Skeletal muscle satellite cell (primary cell): ENCODE measurements at regions not wholly inside any gene's neighbourhood (a gene's known extent, or its start where the extent isn't known, plus 50 kb on each side); places are given as distances from the start of the nearest gene placed in this dataset.
"Not testable (repeated sequence)": the region's sequence is repeated elsewhere in the genome, so short reads cannot be mapped to it uniquely, and the experiment has no call there.

Source experiments
- H3K27me3 ChIP-seq: 2 replicates; pipeline ENCODE4 v1.7.0; 2013; ENCODE audit warnings: low read length; ENCODE audit not compliant: control insufficient read depth, insufficient read depth
- H3K36me3 ChIP-seq: 2 replicates; pipeline ENCODE4 v1.7.0; 2013; ENCODE audit warnings: mild to moderate bottlenecking, control low read depth, low read length; ENCODE audit not compliant: insufficient read depth
- H3K4me1 ChIP-seq: 2 replicates; pipeline ENCODE4 v1.7.0; 2013; ENCODE audit warnings: low read length; ENCODE audit not compliant: control insufficient read depth, insufficient read depth
- H3K4me2 ChIP-seq: 2 replicates; pipeline ENCODE4 v1.7.0; 2013; ENCODE audit warnings: mild to moderate bottlenecking, low read length
- H3K4me3 ChIP-seq: 2 replicates; pipeline ENCODE4 v1.7.0; 2013; ENCODE audit warnings: low read length
- H3K9ac ChIP-seq: 2 replicates; pipeline ENCODE4 v1.7.0; 2013; ENCODE audit warnings: mild to moderate bottlenecking, low read depth, low read length, moderate library complexity
- H3K9me3 ChIP-seq: replicated peaks from 2 replicates; pipeline ENCODE4 v1.7.0; 2013; ENCODE audit warnings: mild to moderate bottlenecking, control low read depth, low read length

- no peak overlapping the region for H3K4me3 ChIP-seq
- no peaks in the 10 kb centered on the region for H3K4me1 ChIP-seq
- H3K36me3 ChIP-seq, result no peaks in the 10 kb centered on the region
- no peaks in the 10 kb centered on the region for H3K27me3 ChIP-seq
- H3K4me2 ChIP-seq, result no peak overlapping the region
- no peak overlapping the region for H3K9ac ChIP-seq
- H3K9me3 ChIP-seq, result no peaks in the 10 kb centered on the region
Observed at GRCh38 chr4:187380181-187380581, 615.4 kb upstream of the ZFP42 start.

DNA sequence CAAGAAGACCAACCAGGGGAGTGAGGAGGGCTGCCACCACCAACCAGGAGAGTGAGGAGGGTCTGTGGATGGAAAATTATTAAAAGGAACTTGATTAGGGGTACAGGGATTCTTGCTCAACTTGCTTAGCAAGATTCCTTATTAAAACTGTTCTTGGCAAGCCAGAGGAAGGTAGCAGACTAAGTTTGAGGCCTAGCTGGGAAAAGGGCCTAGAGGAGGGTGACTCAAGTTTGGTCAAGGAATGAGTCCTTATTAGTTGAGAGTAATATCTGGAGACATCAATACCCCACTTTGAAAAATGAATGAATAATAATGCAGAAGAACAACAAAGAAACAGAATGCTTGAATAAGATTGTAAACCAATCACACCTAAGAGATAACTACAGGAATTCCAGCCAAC is 612.4 kb upstream of the ZFP42 start:
- no peaks in the 10 kb centered on the region for H3K27me3 ChIP-seq
- no peak overlapping the region for H3K9ac ChIP-seq
- no peak overlapping the region for H3K4me2 ChIP-seq
- H3K9me3 ChIP-seq, result no peaks in the 10 kb centered on the region
- no peaks in the 10 kb centered on the region for H3K4me1 ChIP-seq
- H3K36me3 ChIP-seq, result no peaks in the 10 kb centered on the region
- H3K4me3 ChIP-seq, result no peak overlapping the region

- no peak overlapping the region for H3K9ac ChIP-seq
- H3K4me2 ChIP-seq, result no peak overlapping the region
- no peak overlapping the region for H3K4me3 ChIP-seq
- H3K9me3 ChIP-seq, result no peaks in the 10 kb centered on the region
- no peaks in the 10 kb centered on the region for H3K36me3 ChIP-seq
- H3K27me3 ChIP-seq, result no peaks in the 10 kb centered on the region
- no peaks in the 10 kb centered on the region for H3K4me1 ChIP-seq
Observed at GRCh38 chr4:187387739-187388138, 607.8 kb upstream of the ZFP42 start.

GRCh38 chr4:187389420-187389819 is 606.2 kb upstream of the ZFP42 start:
- Histone ChIP-seq H3K4me2 (no peak overlapping the region), H3K9me3 (no peaks in the 10 kb centered on the region), H3K36me3 (no peaks in the 10 kb centered on the region), H3K27me3 (no peaks in the 10 kb centered on the region), H3K4me3 (no peak overlapping the region), H3K4me1 (peaks cover 5% of the 10 kb centered on the region), H3K9ac (no peak overlapping the region)

GRCh38 chr4:187390646-187391045 is 604.9 kb upstream of the ZFP42 start:
- Histone ChIP-seq H3K4me3 (no peak overlapping the region), H3K27me3 (no peaks in the 10 kb centered on the region), H3K4me2 (no peak overlapping the region), H3K36me3 (no peaks in the 10 kb centered on the region), H3K4me1 (peaks cover 5% of the 10 kb centered on the region), H3K9me3 (no peaks in the 10 kb centered on the region), H3K9ac (no peak overlapping the region)

DNA sequence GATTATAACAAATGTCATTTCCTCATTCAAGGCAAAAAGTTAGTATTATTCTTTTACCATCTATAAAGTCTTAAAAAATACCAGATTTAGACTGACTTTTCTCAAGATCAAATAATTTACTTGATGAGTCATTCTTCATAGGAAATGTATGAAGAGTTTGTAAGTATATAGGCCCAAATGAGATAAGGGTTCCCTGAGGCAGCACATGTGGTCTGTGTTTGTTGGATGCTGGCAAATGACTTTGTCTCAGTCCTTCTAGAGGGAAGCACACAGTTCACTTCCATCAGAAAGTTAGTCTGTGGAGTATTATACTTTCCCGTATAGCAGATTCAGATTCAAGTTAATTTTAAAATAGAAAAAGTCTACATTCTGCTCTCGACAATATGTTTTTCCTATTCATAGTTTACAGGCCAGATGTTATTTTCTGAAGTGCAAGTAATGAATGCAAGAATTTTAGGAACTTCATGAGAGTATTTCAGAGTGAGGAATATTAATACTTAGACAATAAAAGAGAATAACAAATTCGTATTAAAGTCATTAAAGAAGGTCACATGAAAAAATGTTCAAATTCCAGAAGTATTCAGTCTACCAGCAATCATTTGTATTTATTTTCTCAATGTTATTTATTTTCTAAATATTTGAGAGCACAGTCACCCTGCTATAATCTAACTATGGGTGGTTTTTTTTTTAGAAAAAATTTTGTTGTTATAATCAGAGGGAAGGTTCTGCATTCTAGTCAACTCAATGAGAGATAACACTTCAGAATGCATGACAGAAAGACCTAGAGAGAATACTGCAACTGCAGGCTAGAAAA is 601.8 kb upstream of the ZFP42 start:
- Histone ChIP-seq H3K27me3 (no peaks in the 10 kb centered on the region), H3K9ac (no peak overlapping the region), H3K36me3 (no peaks in the 10 kb centered on the region), H3K9me3 (no peaks in the 10 kb centered on the region), H3K4me1 (peaks cover 5% of the 10 kb centered on the region), H3K4me3 (no peak overlapping the region), H3K4me2 (no peak overlapping the region)

DNA sequence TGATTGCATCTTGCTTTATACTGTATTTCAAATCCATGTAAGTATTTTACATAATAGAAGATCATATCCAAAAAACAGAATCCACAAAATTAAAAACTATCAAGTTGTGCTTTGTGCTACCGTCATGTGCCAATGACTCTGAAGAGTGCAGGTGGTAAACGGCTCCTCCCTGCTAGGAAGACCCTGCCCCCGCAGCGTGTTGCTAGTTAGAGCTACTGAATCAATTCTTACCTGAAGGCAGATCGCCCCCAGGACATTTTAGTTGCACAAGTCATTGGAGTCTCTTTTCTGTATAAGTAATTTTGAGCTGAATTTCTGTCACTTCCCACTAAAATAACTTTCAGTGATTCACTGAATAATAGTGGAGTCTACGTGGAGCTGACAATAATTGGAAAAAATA is 599.5 kb upstream of the ZFP42 start:
- Histone ChIP-seq H3K9ac (no peak overlapping the region), H3K4me1 (peaks cover 5% of the 10 kb centered on the region), H3K9me3 (no peaks in the 10 kb centered on the region), H3K36me3 (no peaks in the 10 kb centered on the region), H3K4me3 (no peak overlapping the region), H3K4me2 (no peak overlapping the region), H3K27me3 (no peaks in the 10 kb centered on the region)

DNA sequence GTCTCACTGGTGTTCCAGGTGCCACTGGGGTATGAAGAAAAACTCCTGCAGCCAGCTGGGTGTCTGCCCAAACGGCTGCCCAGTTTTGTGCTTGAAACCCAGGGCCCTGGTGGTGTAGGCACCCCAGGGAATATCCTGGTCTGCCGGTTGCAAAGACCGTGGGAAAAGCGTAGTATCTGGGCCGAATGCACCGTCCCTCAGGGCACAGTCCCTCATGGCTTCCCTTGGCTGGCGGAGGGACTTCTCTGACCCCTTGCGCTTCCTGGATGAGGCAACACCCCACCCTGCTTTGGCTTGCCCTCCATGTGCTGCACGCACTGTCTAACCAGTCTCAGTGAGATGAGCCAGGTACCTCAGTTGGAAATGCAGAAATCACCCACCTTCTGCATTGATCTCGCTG is 587.1 kb upstream of the ZFP42 start:
- H3K4me1 ChIP-seq, H3K4me3 ChIP-seq, H3K4me2 ChIP-seq, H3K9me3 ChIP-seq, H3K9ac ChIP-seq, H3K36me3 ChIP-seq, H3K27me3 ChIP-seq: not testable (repeated sequence)

DNA sequence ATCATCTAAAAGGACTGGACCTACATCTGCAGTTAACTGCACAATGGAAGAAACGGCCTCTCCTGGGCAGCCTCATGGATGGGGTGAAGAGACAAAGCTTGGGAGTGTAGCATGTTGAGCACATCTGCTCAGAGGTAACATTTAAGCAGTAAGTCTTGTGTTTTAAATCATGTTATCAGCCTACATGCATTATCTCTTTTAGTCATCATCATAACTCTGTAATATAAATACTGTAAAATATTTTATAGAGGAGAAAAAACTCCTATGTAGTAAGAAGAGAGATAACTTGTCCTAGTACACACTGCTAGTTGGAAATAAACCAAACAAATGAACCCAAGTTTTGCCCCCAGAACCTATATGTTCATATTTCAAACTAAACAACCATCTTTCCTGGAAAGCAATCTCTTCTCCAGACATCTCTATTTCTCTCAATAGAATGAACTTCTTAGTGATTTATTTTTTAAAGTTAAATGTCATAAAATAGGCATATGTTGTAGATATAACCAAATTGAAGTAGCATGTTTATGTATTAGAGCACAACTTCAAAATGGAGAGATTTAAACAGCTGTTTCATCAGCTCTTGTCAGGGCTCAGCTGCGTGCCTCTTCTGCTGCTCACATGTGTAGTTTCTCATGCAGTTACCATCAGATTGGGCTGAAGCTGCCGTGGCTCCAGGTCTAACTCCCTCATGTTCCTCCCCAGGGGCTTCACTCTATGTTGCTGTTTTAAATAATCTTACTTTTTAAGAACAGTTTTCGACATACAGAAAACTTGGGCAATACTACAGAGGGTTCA is 581.8 kb upstream of the ZFP42 start:
- H3K4me3 ChIP-seq, result no peak overlapping the region
- no peaks in the 10 kb centered on the region for H3K36me3 ChIP-seq
- no peaks in the 10 kb centered on the region for H3K4me1 ChIP-seq
- H3K4me2 ChIP-seq, result no peak overlapping the region
- H3K9ac ChIP-seq, result no peak overlapping the region
- H3K9me3 ChIP-seq, result no peaks in the 10 kb centered on the region
- H3K27me3 ChIP-seq, result no peaks in the 10 kb centered on the region

GRCh38 chr4:187414716-187415115 is 580.9 kb upstream of the ZFP42 start:
- Histone ChIP-seq H3K4me3 (no peak overlapping the region), H3K4me2 (no peak overlapping the region), H3K27me3 (no peaks in the 10 kb centered on the region), H3K9me3 (no peaks in the 10 kb centered on the region), H3K4me1 (no peaks in the 10 kb centered on the region), H3K9ac (no peak overlapping the region), H3K36me3 (no peaks in the 10 kb centered on the region)

DNA sequence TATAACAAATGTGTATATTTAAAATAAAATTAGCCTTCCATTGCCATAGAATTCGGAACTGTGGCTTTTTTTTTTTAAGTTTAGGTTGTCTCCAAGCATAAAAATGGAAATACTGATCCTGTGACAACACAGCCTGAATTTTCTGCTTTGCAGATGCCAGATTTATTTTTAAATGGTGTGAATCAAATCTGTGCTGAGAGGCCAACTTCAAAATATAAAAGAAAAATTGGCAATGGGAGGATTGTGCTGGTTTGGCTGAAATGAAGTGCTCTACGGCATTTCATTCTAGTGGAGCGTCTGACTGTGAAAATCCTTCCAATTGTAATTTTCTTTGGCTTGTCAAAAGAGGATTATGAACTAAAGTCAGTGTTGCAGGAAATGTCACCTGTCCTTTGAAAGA is 580.3 kb upstream of the ZFP42 start:
- Histone ChIP-seq H3K4me3 (no peak overlapping the region), H3K9ac (no peak overlapping the region), H3K4me1 (no peaks in the 10 kb centered on the region), H3K27me3 (no peaks in the 10 kb centered on the region), H3K4me2 (no peak overlapping the region), H3K9me3 (no peaks in the 10 kb centered on the region), H3K36me3 (no peaks in the 10 kb centered on the region)

DNA sequence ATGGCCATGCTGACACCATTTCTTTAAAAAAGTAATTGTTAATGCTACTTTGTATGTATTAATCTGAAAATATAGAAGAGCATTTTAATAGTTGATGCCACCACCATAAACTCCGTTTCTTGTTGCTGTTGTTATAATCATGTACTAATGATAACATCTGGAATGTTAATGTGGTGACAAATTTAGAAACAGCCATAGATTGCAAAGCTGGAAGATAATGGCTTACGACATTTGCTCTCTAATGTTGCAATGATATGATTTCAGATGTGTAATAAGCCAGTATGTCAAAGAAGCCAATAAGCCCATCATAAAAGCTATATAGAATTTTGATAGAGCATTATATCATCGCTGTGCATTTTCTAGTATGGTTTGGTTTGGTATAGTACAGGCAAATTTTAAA is 579.4 kb upstream of the ZFP42 start:
- Histone ChIP-seq H3K4me3 (no peak overlapping the region), H3K36me3 (no peaks in the 10 kb centered on the region), H3K27me3 (no peaks in the 10 kb centered on the region), H3K4me1 (no peaks in the 10 kb centered on the region), H3K9me3 (no peaks in the 10 kb centered on the region), H3K4me2 (no peak overlapping the region), H3K9ac (no peak overlapping the region)
